HG02759 (cell line): ENCODE measurements at regions not wholly inside any gene's neighbourhood (a gene's known extent, or its start where the extent isn't known, plus 50 kb on each side); places are given as distances from the start of the nearest gene placed in this dataset.
A peak's percentile ranks its signal among the peaks of the same experiment; 100 is the strongest.
"Not testable (repeated sequence)": the region's sequence is repeated elsewhere in the genome, so short reads cannot be mapped to it uniquely, and the experiment has no call there.

Experiments
- ATAC-seq: cut with Tn5 transposase; IDR thresholded peaks from one replicate; pipeline ENCODE4 v1.9.1; 2021; ENCODE audit warnings: mild to moderate bottlenecking, moderate library complexity; ENCODE audit not compliant: unreplicated experiment

GRCh38 chr14:19344689-19345088 lies 89.5 kb downstream of the POTEG start:
- peak; percentile 56 for ATAC-seq

- not testable (repeated sequence) for ATAC-seq
Measured at GRCh38 chr14:19345298-19345911, 88.7 kb downstream of the POTEG start.

- ATAC-seq = peak; percentile 72
Measured at GRCh38 chr14:19346074-19346480, 88.1 kb downstream of the POTEG start.

- peak; percentile 3 for ATAC-seq
Measured at GRCh38 chr14:19346636-19347035, 87.5 kb downstream of the POTEG start.

- ATAC-seq = not testable (repeated sequence)
Measured at GRCh38 chr14:19347112-19347511, 87.0 kb downstream of the POTEG start.
